T-cell (primary cell): ENCODE measurements at regions not wholly inside any gene's neighbourhood (a gene's known extent, or its start where the extent isn't known, plus 50 kb on each side); places are given as distances from the start of the nearest gene placed in this dataset.

Source experiments
- ATAC-seq, 4 experiments: fragments of 200-7000 bp in 3 of 4; fragments of 150-1000 bp in 1 of 4; cut with Tn5 transposase; replicated peaks in 1 of 4; 1 replicate in 3 of 4; 2 replicates in 1 of 4; pipeline ENCODE4 v1.10.0; 2021; ENCODE audit warnings: moderate library complexity in 3 of 4, mild to moderate bottlenecking in 2 of 4, moderate number of reproducible peaks in 1 of 4
- CTCF ChIA-PET, 2 donors: fragments of 300-600 bp; sonication (Branson Sonifier 250); formaldehyde crosslinking; loops; one replicate each; lab custom pipeline; 2022; ENCODE audit warnings: antibody characterized with exemption in 2 of 2; lab: Charles Lee
- POLR2A ChIA-PET, 2 donors: fragments of 300-600 bp; sonication (Branson Sonifier 250); formaldehyde crosslinking; loops; one replicate each; lab custom pipeline; 2022; ENCODE audit warnings: antibody characterized with exemption in 2 of 2; lab: Charles Lee
- DNase-seq, 35 experiments: peaks; one replicate each; pipeline versions ENCODE4 v3.0.0 to v3.0.0-alpha.2; 2013 to 2023
- H3K27ac ChIP-seq: one replicate; pipeline ENCODE4 v1.5.1; 2013; ENCODE audit warnings: low read length
- H3K27me3 ChIP-seq, 2 experiments: replicated peaks in 1 of 2; 1 replicate in 1 of 2; 2 replicates in 1 of 2; pipeline versions ENCODE4 v1.6.1 to v1.7.0; 2013; ENCODE audit warnings: low read length in 1 of 2, mixed read lengths in 1 of 2; ENCODE audit not compliant: control insufficient read depth in 2 of 2, insufficient read depth in 2 of 2; ENCODE audit errors: extremely low read depth in 1 of 2
- H3K36me3 ChIP-seq, 2 donors: 1 replicate in 1 of 2; 2 replicates in 1 of 2; pipeline versions ENCODE4 v1.6.1 to v1.7.0; 2013; ENCODE audit warnings: low read length in 1 of 2; ENCODE audit not compliant: control insufficient read depth in 2 of 2, insufficient read depth in 1 of 2; ENCODE audit errors: extremely low read depth in 1 of 2
- H3K4me1 ChIP-seq, 2 experiments: 1 replicate in 1 of 2; 2 replicates in 1 of 2; pipeline versions ENCODE4 v1.6.1 to v1.7.0; 2013; ENCODE audit warnings: low read length in 2 of 2, mixed read lengths in 1 of 2; ENCODE audit not compliant: insufficient read depth in 2 of 2, control insufficient read depth in 1 of 2; ENCODE audit errors: extremely low read depth in 1 of 2
- H3K4me3 ChIP-seq, 2 donors: 1 replicate in 1 of 2; 2 replicates in 1 of 2; pipeline versions ENCODE4 v1.5.1 to v1.7.0; 2013; ENCODE audit warnings: mild to moderate bottlenecking in 2 of 2, low read length in 1 of 2, moderate library complexity in 1 of 2; ENCODE audit not compliant: control insufficient read depth in 1 of 2; ENCODE audit errors: extremely low read depth in 1 of 2
- H3K9me3 ChIP-seq: 2 replicates; pipeline ENCODE4 v1.7.0; 2013
- H3K27ac Mint-ChIP-seq, 2 donors: one replicate each; pipeline ENCODE4 v1.8.0; 2020 to 2021; ENCODE audit warnings: mild to moderate bottlenecking in 2 of 2, mixed read lengths in 2 of 2
- H3K27me3 Mint-ChIP-seq, 2 donors: one replicate each; pipeline ENCODE4 v1.8.0; 2021 to 2022; ENCODE audit warnings: mixed read lengths in 2 of 2
- H3K36me3 Mint-ChIP-seq: one replicate; pipeline ENCODE4 v1.8.0; 2021; ENCODE audit warnings: mixed read lengths
- H3K4me1 Mint-ChIP-seq, 3 donors: one replicate each; pipeline ENCODE4 v1.8.0; 2020 to 2022; ENCODE audit warnings: mixed read lengths in 3 of 3, mild to moderate bottlenecking in 1 of 3
- H3K4me3 Mint-ChIP-seq, 3 donors: one replicate each; pipeline ENCODE4 v1.8.0; 2020 to 2022; ENCODE audit warnings: mild to moderate bottlenecking in 3 of 3, mixed read lengths in 3 of 3, moderate library complexity in 3 of 3
- H3K9me3 Mint-ChIP-seq, 3 donors: one replicate each; pipeline ENCODE4 v1.8.0; 2020 to 2022; ENCODE audit warnings: mixed read lengths in 3 of 3
- WGBS: methylation state at CpG from one replicate; pipeline ENCODE4 v1.1.5; 2013; ENCODE audit warnings: missing lambda C conversion rate; ENCODE audit not compliant: insufficient coverage; 5-methylcytosine and 5-hydroxymethylcytosine counted together

- Histone ChIP-seq H3K36me3 (no peaks in the 10 kb centered on the region), H3K27ac (no peak overlapping the region), H3K4me3 (no peak overlapping the region), H3K27me3 (no peaks in the 10 kb centered on the region), H3K4me1 (no peaks in the 10 kb centered on the region), H3K9me3 (no peaks in the 10 kb centered on the region)
- Mint-ChIP-seq H3K9me3 (peaks cover 0 to 3% (median 0%) of the 10 kb centered on the region in 3 donors), H3K4me1 (no peaks in the 10 kb centered on the region), H3K27me3 (no peaks in the 10 kb centered on the region), H3K27ac (no peak overlapping the region), H3K36me3 (no peaks in the 10 kb centered on the region), H3K4me3 (no peak overlapping the region)
- WGBS, result no CpG with 5 or more reads among the region's 2 CpGs
- DNase-seq, result no peak
- no peak for ATAC-seq
- ChIA-PET POLR2A (no interaction called here), CTCF (no interaction called here)
Measured at GRCh38 chr4:143762511-143762910, 62.0 kb upstream of the FREM3 start.
